Esophagus squamous epithelium (tissue), 4 donors: ENCODE measurements at regions not wholly inside any gene's neighbourhood (a gene's known extent, or its start where the extent isn't known, plus 50 kb on each side); places are given as distances from the start of the nearest gene placed in this dataset.

Experiments
- POLR2A ChIP-seq, 4 donors: fragments of 450-650 bp; IDR thresholded peaks; one replicate each; pipeline ENCODE4 v1.6.1; 2017; ENCODE audit warnings: antibody characterized with exemption in 4 of 4, mild to moderate bottlenecking in 4 of 4, moderate library complexity in 3 of 4
- TF ChIP-seq, protein P1 (sequence below), 6 experiments: fragments of 450-650 bp in 4 of 6; fragments of 200-600 bp in 2 of 6; sonication (generic) in 2 of 6; IDR thresholded peaks; one replicate each; pipeline ENCODE4 v1.5.1; 2016 to 2019; ENCODE audit warnings: antibody characterized with exemption in 6 of 6, mild to moderate bottlenecking in 4 of 6, moderate library complexity in 4 of 6

DNA sequence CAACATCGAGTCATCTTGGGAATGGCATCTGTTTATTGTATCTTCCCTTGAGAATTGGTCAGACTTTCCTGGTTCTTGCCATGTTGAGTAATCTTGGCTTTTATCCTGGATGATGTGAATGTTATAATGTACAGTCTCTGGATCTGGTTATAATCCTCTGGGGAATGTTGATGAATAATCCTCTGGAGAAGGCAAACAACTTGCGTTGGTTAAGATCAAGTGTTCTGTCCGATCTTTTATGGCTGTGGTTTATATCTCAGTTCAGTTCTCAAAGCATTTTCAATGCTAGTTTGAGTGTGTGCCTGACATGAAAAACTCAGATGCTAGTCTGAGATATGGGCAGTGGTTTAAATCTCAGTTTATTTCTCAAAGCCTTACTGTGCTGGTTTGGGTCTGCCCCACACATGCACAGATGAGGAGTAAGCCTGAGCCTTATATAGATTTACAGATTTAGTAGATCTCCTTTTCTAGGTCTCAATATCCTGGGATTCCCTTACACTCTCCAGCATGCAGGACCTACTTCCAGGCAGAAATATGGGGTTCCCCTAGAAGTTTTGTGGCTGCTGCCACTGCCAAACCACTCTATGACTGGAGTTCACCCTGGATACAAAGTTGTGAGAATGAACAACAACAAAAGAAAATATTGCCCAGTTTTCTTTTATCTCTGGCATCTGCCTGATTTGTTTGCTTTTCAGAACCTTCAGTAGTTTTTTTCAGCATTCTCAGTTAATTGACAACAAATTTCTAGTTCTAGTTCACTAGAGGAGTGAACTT is 191.8 kb upstream of the MAN1A1 start:
- no peak for TF ChIP-seq POLR2A (IDR thresholded peaks at IDR 0.05)
- TF ChIP-seq, protein P1, sequence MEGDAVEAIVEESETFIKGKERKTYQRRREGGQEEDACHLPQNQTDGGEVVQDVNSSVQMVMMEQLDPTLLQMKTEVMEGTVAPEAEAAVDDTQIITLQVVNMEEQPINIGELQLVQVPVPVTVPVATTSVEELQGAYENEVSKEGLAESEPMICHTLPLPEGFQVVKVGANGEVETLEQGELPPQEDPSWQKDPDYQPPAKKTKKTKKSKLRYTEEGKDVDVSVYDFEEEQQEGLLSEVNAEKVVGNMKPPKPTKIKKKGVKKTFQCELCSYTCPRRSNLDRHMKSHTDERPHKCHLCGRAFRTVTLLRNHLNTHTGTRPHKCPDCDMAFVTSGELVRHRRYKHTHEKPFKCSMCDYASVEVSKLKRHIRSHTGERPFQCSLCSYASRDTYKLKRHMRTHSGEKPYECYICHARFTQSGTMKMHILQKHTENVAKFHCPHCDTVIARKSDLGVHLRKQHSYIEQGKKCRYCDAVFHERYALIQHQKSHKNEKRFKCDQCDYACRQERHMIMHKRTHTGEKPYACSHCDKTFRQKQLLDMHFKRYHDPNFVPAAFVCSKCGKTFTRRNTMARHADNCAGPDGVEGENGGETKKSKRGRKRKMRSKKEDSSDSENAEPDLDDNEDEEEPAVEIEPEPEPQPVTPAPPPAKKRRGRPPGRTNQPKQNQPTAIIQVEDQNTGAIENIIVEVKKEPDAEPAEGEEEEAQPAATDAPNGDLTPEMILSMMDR (IDR thresholded peaks at IDR 0.05), result no peak
